ENCODE measurements at regions not wholly inside any gene's neighbourhood (a gene's known extent, or its start where the extent isn't known, plus 50 kb on each side); places are given as distances from the start of the nearest gene placed in this dataset.

- TF ChIP-seq CTCF (IDR thresholded peaks at IDR 0.05) = no peak
- no peak for TF ChIP-seq POLR2AphosphoS5 (IDR thresholded peaks at IDR 0.05)
- no peak for TF ChIP-seq POLR2A (IDR thresholded peaks at IDR 0.05; ENCODE audit: low read depth)
Observed at GRCh38 chr4:141375855-141376254, 155.2 kb downstream of the ZNF330 start.
